Thyroid gland (tissue), 4 donors: ENCODE measurements at regions not wholly inside any gene's neighbourhood (a gene's known extent, or its start where the extent isn't known, plus 50 kb on each side); places are given as distances from the start of the nearest gene placed in this dataset.

Source experiments
- DNase-seq, 2 donors: peaks; one replicate each; pipeline ENCODE4 v3.0.0-alpha.2; 2019
- H3K27ac ChIP-seq, 3 donors: fragments of 200-600 bp; sonication (generic); 1 replicate in 2 of 3; 2 replicates in 1 of 3; pipeline ENCODE4 v1.5.1; 2016 to 2019; ENCODE audit warnings: mild to moderate bottlenecking in 1 of 3, moderate library complexity in 1 of 3
- H3K27me3 ChIP-seq: fragments of 200-600 bp; sonication (generic); one replicate; pipeline ENCODE4 v1.5.1; 2019
- H3K36me3 ChIP-seq, 2 donors: fragments of 200-600 bp; sonication (generic); one replicate each; pipeline ENCODE4 v1.5.1; 2016 to 2019
- H3K4me1 ChIP-seq, 2 donors: fragments of 200-600 bp; sonication (generic); one replicate each; pipeline ENCODE4 v1.5.1; 2017 to 2019
- H3K4me3 ChIP-seq, 3 donors: fragments of 200-600 bp; sonication (generic); replicated peaks in 1 of 3; 1 replicate in 2 of 3; 2 replicates in 1 of 3; pipeline ENCODE4 v1.5.1; 2016; ENCODE audit warnings: mild to moderate bottlenecking in 1 of 3
- H3K9me3 ChIP-seq: fragments of 200-600 bp; sonication (generic); one replicate; pipeline ENCODE4 v1.5.1; 2017
- CTCF ChIP-seq, 6 experiments: fragments of 200-600 bp in 3 of 6; fragments of 450-650 bp in 3 of 6; sonication (generic) in 3 of 6; IDR thresholded peaks; one replicate each; pipeline ENCODE4 v1.5.1; 2016 to 2019; ENCODE audit warnings: antibody characterized with exemption in 6 of 6, mild to moderate bottlenecking in 2 of 6, inconsistent platforms in 1 of 6, moderate library complexity in 1 of 6
- POLR2A ChIP-seq, 2 donors: fragments of 450-650 bp; IDR thresholded peaks; one replicate each; pipeline ENCODE4 v1.6.1; 2017; ENCODE audit warnings: antibody characterized with exemption in 2 of 2, mild to moderate bottlenecking in 2 of 2, moderate library complexity in 1 of 2
- WGBS, 2 donors: methylation state at CpG; one replicate each; pipeline ENCODE4 v1.1.5; 2017; 5-methylcytosine and 5-hydroxymethylcytosine counted together
- intact Hi-C: fragments of 100-400 bp; cut with DNase I; formaldehyde crosslinking; loops from one replicate; pipeline ENCODE4 v1.15.1; 2023

GRCh38 chrX:74242484-74243138, 61.4 kb upstream of the ZCCHC13 start:
- TF ChIP-seq CTCF (IDR thresholded peaks at IDR 0.05) (no peak), POLR2A (IDR thresholded peaks at IDR 0.05) (no peak)
- H3K4me3 ChIP-seq = no peak overlapping the region
- H3K27me3 ChIP-seq = no peaks in the 10 kb centered on the region
- no peaks in the 10 kb centered on the region for H3K36me3 ChIP-seq
- no peak overlapping the region for H3K27ac ChIP-seq
- H3K9me3 ChIP-seq = no peaks in the 10 kb centered on the region
- intact Hi-C loops = no loop called here
- H3K4me1 ChIP-seq = peaks cover 0 to 18% of the 10 kb centered on the region in 2 donors
- WGBS, 2 donors = 76 to 90% methylated on average over 7 to 8 of the region's 8 CpGs
- no peak for DNase-seq

GRCh38 chrX:74242050-74242449, 61.9 kb upstream of the ZCCHC13 start:
- DNase-seq = no peak
- no peaks in the 10 kb centered on the region for H3K9me3 ChIP-seq
- no peak for TF ChIP-seq CTCF (IDR thresholded peaks at IDR 0.05)
- TF ChIP-seq POLR2A (IDR thresholded peaks at IDR 0.05) = no peak
- H3K4me3 ChIP-seq = no peak overlapping the region
- intact Hi-C loops = no loop called here
- peaks cover 0 to 18% of the 10 kb centered on the region in 2 donors for H3K4me1 ChIP-seq
- H3K27ac ChIP-seq = no peak overlapping the region
- H3K36me3 ChIP-seq = no peaks in the 10 kb centered on the region
- no peaks in the 10 kb centered on the region for H3K27me3 ChIP-seq

GRCh38 chrX:74238771-74239170, 65.2 kb upstream of the ZCCHC13 start:
- Histone ChIP-seq H3K27me3 (no peaks in the 10 kb centered on the region), H3K4me3 (no peak overlapping the region), H3K36me3 (no peaks in the 10 kb centered on the region), H3K9me3 (no peaks in the 10 kb centered on the region), H3K27ac (no peak overlapping the region), H3K4me1 (peaks cover 0 to 18% of the 10 kb centered on the region in 2 donors)
- TF ChIP-seq CTCF (IDR thresholded peaks at IDR 0.05) = no peak
- 92 to 100% methylated on average over 1 of the region's 1 CpG for WGBS, 2 donors
- DNase-seq = no peak
- intact Hi-C loops = no loop called here

- 83 to 88% methylated on average over 2 of the region's 2 CpGs for WGBS, 2 donors
- no peak for TF ChIP-seq POLR2A (IDR thresholded peaks at IDR 0.05)
- TF ChIP-seq CTCF (IDR thresholded peaks at IDR 0.05) = no peak
- no peak for DNase-seq
These were observed 69.2 kb upstream of the ZCCHC13 start for GRCh38 chrX:74234818-74235217.

GRCh38 chrX:74232859-74233258, 71.1 kb upstream of the ZCCHC13 start:
- WGBS, 2 donors = 84 to 90% methylated on average over 3 of the region's 3 CpGs
- no peak overlapping the region for H3K4me3 ChIP-seq
- no peaks in the 10 kb centered on the region for H3K36me3 ChIP-seq
- TF ChIP-seq POLR2A (IDR thresholded peaks at IDR 0.05) (no peak), CTCF (IDR thresholded peaks at IDR 0.05) (no peak)
- H3K4me1 ChIP-seq = no peaks in the 10 kb centered on the region
- no peak overlapping the region for H3K27ac ChIP-seq
- DNase-seq = no peak
- intact Hi-C loops = no loop called here
- no peaks in the 10 kb centered on the region for H3K9me3 ChIP-seq
- H3K27me3 ChIP-seq = no peaks in the 10 kb centered on the region

More at GRCh38 chrX:74234818-74235217, 69.2 kb upstream of the ZCCHC13 start:
- Histone ChIP-seq H3K4me3 (no peak overlapping the region), H3K27me3 (no peaks in the 10 kb centered on the region), H3K36me3 (no peaks in the 10 kb centered on the region), H3K4me1 (no peaks in the 10 kb centered on the region), H3K9me3 (no peaks in the 10 kb centered on the region), H3K27ac (no peak overlapping the region)
- intact Hi-C loops = no loop called here
